GM18867 (cell line): ENCODE measurements at regions not wholly inside any gene's neighbourhood (a gene's known extent, or its start where the extent isn't known, plus 50 kb on each side); places are given as distances from the start of the nearest gene placed in this dataset.
"Not testable (repeated sequence)": the region's sequence is repeated elsewhere in the genome, so short reads cannot be mapped to it uniquely, and the experiment has no call there.

ENCODE experiments used
- ATAC-seq: cut with Tn5 transposase; IDR thresholded peaks from one replicate; pipeline ENCODE4 v1.9.1; 2021; ENCODE audit warnings: mild to moderate bottlenecking, moderate library complexity; ENCODE audit not compliant: unreplicated experiment

DNA sequence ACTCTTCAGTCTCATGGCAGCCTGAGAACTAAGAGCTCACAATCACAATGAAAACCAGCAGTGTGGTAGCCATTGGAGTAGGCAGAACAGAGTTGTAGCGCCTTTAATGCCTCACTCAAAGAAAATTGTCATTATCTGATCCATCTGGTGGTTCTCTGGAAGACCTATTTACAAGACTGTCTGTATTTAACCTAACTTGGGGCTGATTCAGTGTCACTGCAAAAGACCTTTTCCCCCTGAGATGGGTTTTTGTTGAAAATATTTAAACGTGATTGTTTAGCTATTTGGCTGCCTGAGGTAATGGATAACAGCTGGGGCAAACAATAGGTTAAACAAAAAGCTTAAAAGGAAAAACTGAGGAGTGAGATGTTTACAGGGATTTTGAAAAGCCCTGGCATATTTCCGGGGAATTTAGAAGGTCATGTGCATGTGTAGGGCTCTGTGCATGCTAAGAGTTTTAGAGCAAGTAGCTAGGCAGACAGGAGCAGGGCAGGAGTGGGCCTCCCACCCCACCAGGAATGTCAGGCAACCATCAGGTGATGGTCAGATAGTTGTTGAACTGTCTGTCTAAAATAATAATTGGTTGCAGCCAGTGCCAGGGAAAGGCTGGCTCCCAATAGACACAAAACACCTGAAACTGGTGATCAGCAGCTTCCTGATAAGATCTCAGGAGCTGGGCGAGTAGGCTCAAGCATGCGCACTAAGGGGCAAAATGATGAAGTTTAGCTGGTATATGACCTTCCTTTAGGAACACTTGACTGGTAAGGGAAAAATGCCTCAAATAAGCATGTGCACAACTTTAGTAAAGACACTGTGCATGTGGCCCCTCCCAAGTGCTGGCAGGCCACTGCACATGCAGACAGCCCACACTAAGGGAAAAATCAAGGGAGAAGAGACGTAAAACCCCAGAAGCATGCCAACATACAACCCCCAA, 70.8 kb upstream of the AKIRIN2 start:
- ATAC-seq: no peak

DNA sequence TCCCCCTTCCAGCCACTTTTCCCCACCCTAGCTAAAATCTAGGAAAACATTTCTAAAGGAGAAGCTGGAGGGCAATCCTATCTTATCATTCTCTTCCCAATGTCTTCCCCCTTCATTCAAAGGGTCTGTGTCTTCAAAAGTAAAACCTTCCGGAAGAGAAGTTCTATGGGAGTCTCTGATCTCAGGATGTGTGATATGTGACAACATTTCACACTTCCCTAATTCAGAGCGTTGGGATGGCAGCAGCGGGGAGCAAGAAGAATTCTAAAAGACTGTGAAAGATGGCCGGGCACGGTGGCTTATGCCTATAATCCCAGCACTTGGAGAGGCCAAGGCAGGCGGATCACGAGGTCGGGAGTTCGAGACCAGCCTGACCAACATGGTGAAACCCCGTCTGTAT, 65.4 kb upstream of the AKIRIN2 start:
- ATAC-seq: no peak

DNA sequence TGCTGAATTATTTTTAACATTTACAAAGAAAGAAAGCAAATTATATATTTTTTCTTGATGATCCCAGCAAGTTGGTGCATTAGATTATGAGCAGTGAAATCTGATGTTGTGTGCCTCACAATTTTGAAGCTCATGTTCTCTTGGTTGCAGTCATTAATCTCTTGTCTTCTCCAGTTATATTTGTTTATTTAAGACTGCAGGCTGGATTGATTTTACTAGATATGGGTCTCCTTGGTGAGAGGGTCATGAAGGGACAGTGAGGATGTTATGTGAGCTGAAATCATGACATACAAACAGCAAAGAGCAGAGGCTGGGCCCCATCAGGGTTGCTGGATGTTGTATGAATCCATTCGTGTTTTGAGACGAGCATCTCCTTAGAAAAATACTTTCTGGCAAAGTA, 64.2 kb upstream of the AKIRIN2 start:
- ATAC-seq: no peak

DNA sequence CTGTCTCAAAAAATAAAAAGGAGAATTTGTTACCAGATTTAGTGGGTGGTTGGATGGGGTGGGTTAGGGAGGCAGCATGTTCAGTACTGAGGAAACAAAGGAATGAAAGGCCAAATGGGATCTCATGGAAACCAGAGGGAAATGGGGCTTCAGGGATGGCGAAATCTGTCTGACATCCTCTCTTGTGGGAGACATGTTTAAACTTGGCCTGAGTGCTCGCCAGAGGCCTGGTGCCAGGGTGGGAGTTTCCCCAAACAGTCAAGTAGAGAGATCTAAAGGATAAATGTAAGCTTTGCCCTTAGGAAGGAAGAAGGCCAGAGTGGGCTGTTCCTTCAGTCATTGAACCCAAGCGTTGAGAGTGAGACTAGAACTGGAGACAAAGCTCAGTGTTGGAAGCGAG, 61.9 kb upstream of the AKIRIN2 start:
- no peak for ATAC-seq

DNA sequence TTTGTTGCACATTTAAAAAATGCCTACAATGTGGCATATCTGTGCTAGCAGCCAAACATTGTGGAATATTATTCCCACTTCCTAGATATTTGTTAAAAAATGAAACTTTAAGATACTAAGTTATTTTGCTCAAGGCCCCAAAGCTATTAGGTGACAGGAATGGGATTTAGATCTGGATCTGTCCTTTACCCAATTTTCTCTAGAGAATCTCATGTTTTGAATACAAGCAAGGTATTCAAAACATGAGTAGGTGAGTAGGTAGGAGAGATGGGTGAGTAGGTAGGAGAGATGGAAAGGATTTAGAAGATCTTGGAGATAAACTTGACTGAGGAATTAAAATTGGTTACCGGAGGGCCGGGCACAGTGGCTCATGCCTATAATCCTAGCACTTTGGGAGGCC, 61.2 kb upstream of the AKIRIN2 start:
- ATAC-seq: no peak

DNA sequence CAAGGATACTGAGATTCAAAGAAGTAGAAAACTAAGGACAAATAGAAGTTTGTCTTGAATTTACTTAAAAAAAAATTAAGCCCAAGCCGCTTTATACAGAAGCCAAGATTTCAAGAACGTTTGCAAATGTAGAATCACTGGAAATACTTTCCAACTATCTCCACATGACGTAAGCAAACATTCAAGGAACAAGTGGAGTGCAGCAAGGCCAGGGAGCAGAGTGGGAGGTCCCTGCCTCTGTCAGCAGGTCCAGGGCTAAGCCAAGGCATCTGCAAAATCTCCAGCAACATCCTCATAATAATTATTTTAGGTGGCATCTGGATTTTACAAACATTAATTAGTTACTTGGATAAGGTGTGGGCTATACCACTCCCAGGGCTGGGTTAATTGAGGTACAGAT, 60.1 kb upstream of the AKIRIN2 start:
- ATAC-seq: no peak

DNA sequence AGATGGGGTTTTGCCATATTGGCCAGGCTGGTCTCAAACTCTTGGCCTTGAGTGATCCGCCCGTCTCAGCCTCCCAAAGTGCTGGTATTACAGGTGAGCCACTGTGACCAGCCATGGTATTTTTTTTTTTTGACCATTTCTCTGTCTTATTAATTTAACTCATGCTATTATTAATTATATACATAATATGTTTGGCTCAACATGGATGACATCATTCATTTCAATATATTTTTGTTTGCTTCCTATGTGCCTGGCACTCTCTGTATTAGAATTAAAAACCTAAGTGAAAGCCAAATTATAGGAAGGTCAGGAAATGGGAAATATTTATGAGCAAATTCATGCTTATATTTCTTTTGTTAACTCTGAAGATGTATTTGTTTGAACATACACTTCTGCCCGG, 55.8 kb upstream of the AKIRIN2 start:
- no peak for ATAC-seq

DNA sequence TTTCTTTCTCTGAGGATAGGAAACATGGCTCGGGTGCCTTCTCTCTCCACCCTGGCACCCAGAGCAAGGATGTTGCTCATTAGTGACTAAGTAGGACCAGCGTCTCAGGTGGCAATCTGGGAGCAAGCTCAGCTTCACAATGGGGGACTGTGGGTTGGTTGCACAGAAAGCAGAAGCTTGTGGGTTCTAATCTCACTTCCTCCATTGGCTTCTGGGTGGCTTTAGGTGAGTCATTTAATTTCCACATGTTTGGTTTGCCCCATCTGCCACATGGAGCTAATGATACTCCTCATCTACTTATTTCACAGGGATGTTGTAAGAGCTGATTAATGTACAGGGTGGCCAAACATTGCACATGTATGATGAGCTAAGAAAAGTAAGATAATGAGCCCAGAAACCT, 54.8 kb upstream of the AKIRIN2 start:
- peak; percentile 94 for ATAC-seq

DNA sequence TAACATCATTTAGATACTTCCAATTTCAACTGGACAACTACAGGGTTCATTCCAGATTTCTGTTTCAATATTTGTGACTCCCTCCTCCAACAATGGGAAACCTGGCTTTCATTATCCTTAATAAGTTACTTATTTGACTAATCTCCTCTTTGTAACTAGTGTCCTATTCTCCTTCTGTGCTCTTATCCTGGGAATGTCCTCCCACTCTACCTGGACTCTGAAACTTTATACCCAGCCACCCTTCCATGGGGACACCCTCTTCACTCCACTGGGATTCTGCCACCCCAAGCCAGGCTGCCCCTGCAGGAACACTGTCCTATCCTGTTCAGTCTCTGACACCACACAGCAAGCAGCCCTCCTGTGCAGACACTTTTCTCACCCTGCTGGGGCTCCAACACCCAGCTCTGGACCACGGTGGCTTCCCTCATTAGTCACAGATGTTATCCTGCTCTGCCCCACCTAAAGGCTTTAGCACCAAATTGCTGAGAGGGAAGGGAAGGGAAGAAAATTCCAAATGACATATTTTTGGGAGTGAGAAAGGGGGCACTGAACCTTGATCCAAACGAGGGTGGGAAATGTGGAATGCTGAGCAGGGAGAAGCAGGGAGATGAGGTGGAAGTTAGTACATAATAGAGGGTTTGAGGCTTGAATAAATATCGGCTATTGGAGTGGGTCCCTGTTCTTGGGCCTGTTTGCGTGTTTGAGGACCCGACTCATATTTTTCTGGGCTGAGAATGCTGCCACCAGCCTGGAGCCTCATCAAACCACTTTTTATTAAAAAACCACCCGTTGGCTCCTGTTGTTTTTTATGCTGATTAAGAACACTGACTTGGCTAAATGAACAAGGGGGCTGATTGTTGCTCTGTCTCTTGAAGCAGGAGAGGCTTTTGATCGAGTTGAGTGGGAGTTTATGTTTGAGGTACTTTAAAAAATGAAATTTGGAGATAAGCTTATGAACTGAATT, 54.0 kb upstream of the AKIRIN2 start:
- ATAC-seq: no peak

DNA sequence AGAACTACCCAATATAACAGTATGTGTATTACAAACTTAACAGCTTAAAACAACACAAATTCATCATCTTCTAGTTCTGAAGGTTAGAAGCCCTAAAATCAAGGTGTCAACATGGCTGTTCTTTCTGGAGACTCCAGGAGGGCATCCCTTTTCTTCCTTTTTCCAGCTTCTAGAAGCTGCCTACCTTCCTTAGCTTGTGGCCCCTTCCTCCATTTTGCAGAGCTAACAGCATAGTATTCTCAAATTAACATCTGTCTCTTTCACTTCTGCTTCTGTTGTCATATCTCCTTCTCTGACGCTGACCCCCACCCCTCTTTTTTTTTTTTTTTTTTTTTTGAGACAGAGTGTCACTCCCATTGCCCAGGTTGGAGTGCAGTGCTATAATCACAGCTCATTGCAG, 52.8 kb upstream of the AKIRIN2 start:
- peak; percentile 55 for ATAC-seq

DNA sequence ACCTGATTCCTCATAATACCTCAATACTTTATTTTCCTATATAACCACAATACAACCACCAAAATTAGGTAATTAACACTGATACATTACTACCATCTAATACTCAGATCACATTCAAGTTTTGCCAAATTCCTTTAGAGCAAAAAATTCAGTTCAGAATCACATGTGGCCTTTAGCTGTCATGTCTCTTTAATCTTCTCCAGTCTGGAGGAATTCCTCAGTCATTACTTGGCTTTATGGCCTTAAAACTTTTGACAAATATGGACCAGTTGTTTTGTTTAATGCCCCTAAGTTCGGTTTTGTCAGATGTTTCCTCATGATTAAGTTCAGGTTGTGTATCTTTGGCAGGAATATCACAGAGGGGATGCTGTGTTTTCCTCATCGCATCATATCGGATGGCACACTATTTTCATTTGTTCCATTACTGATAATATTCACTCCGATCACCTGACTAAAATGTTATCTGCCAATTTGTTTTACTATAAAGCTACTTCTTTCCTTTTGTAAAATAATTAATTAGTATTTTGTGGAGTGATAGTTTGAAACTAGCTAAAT, 51.2 kb upstream of the AKIRIN2 start:
- no peak for ATAC-seq

DNA sequence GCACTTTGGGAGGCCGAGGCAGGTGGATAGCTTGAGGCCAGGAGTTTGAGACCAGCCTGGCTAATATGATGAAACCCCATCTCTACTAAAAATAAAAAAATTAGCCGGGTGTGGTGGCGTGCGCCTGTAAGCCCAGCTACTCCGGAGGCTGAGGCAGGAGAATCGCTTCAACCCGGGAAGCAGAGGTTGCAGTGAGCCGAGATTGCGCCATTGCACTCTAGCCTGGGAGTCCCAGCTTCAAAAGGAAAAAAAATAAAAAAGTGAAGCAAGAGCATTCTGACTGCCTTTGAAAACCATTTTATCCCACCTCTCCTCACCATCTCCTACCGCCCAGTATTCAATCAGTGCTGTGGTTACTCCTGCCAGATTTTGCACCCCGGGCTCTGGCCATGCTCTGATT, 50.5 kb upstream of the AKIRIN2 start:
- not testable (repeated sequence) for ATAC-seq
